K562 (cell line): ENCODE measurements at regions not wholly inside any gene's neighbourhood (a gene's known extent, or its start where the extent isn't known, plus 50 kb on each side); places are given as distances from the start of the nearest gene placed in this dataset.

ENCODE experiments used
- CBFA2T2 ChIP-seq: fragments of 450-650 bp; conservative IDR thresholded peaks from 2 replicates; pipeline ENCODE4 v1.6.1; 2017; ENCODE audit warnings: mild to moderate bottlenecking
- CBX2 ChIP-seq: fragments of 200-600 bp; sonication (generic); IDR thresholded peaks from one replicate; pipeline ENCODE4 v1.6.1; 2012; ENCODE audit warnings: mild to moderate bottlenecking, low read length, inconsistent platforms; ENCODE audit not compliant: insufficient read depth, poor library complexity, severe bottlenecking
- MEF2D ChIP-seq: conservative IDR thresholded peaks from 2 replicates; pipeline ENCODE4 v1.6.1; 2016; ENCODE audit warnings: low read depth, missing genetic modification characterization, missing compliant biosample characterization
- NR3C1 ChIP-seq: sonication (generic); formaldehyde crosslinking; IDR thresholded peaks from 2 replicates; pipeline ENCODE4 v1.8.1; 2022; ENCODE audit warnings: missing genetic modification reagents
- PHF8 ChIP-seq: fragments of 200-600 bp; sonication (generic); IDR thresholded peaks from 2 replicates; pipeline ENCODE4 v1.6.1; 2012; ENCODE audit warnings: mixed run types, mild to moderate bottlenecking, inconsistent platforms, low read length, moderate library complexity, borderline replicate concordance
- POLR2A ChIP-seq: fragments of 450-650 bp; conservative IDR thresholded peaks from 2 replicates; pipeline ENCODE4 v1.6.1; 2016
- POLR2AphosphoS5 ChIP-seq: IDR thresholded peaks from 2 replicates; pipeline ENCODE4 v1.6.1; 2011; ENCODE audit warnings: mild to moderate bottlenecking, low read depth, low read length, moderate library complexity; ENCODE audit not compliant: control insufficient read depth, insufficient read depth
- SMARCB1 ChIP-seq: IDR thresholded peaks from 2 replicates; pipeline ENCODE4 v1.6.1; 2011; ENCODE audit warnings: improper control_type of control experiment, low read depth; ENCODE audit not compliant: insufficient read length
- TF ChIP-seq, protein P1 (sequence below), 3 experiments: IDR thresholded peaks in 2 of 3; conservative IDR thresholded peaks in 1 of 3; 2 replicates each; pipeline ENCODE4 v1.5.1; 2011 to 2012; ENCODE audit warnings: low read length in 3 of 3, mild to moderate bottlenecking in 3 of 3, control low read depth in 2 of 3, improper control_type of control experiment in 1 of 3, inconsistent platforms in 1 of 3, low read depth in 1 of 3, mixed read lengths in 1 of 3, moderate library complexity in 1 of 3; ENCODE audit not compliant: insufficient read depth in 2 of 3
- TF ChIP-seq, protein P2 (sequence below): fragments of 250-450 bp; sonication (Bioruptor Pico); IDR thresholded peaks from 2 replicates; pipeline ENCODE4 v1.8.0; 2022; ENCODE audit warnings: moderate library complexity, mild to moderate bottlenecking, inconsistent platforms
- TF ChIP-seq, protein P3 (sequence below): sonication (generic); formaldehyde crosslinking; IDR thresholded peaks from 2 replicates; pipeline ENCODE4 v1.8.1; 2022; ENCODE audit warnings: missing genetic modification reagents
- TF ChIP-seq, protein P4 (sequence below), 2 experiments: fragments of 450-650 bp in 1 of 2; sonication (generic) in 1 of 2; formaldehyde crosslinking in 1 of 2; IDR thresholded peaks in 1 of 2; conservative IDR thresholded peaks in 1 of 2; 2 replicates each; pipeline versions ENCODE4 v1.6.1 to v1.8.1; 2016 to 2023; ENCODE audit warnings: mild to moderate bottlenecking in 2 of 2, moderate library complexity in 2 of 2, inconsistent platforms in 1 of 2, missing genetic modification reagents in 1 of 2

DNA sequence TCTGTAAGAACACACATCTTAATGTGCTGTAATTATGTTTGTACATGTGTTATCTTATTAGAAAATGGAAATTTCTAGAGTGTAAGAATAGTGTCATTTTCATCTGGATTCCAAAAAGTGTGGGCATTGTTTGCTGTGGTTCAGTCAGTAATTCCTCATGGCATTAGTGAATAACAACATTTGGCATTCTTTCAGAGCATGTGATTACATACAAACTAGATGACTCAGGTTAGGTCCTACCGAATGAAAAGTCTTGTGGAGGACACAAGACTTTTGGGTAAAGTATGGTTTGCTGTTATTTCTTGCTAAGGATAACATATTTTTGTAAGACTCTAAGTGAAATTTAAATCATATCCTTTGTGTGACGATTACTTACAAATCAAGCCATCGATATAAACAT, 593.1 kb upstream of the NRXN1 start:
- TF ChIP-seq, protein P1, sequence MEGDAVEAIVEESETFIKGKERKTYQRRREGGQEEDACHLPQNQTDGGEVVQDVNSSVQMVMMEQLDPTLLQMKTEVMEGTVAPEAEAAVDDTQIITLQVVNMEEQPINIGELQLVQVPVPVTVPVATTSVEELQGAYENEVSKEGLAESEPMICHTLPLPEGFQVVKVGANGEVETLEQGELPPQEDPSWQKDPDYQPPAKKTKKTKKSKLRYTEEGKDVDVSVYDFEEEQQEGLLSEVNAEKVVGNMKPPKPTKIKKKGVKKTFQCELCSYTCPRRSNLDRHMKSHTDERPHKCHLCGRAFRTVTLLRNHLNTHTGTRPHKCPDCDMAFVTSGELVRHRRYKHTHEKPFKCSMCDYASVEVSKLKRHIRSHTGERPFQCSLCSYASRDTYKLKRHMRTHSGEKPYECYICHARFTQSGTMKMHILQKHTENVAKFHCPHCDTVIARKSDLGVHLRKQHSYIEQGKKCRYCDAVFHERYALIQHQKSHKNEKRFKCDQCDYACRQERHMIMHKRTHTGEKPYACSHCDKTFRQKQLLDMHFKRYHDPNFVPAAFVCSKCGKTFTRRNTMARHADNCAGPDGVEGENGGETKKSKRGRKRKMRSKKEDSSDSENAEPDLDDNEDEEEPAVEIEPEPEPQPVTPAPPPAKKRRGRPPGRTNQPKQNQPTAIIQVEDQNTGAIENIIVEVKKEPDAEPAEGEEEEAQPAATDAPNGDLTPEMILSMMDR (IDR thresholded peaks at IDR 0.05 in 2 of 3, conservative IDR thresholded peaks at IDR 0.05 in 1 of 3; ENCODE audit: insufficient read depth in 2 of 3, low read depth in 1 of 3, low read length in 3 of 3): no peak
- no peak for TF ChIP-seq CBX2
- TF ChIP-seq, protein P2, sequence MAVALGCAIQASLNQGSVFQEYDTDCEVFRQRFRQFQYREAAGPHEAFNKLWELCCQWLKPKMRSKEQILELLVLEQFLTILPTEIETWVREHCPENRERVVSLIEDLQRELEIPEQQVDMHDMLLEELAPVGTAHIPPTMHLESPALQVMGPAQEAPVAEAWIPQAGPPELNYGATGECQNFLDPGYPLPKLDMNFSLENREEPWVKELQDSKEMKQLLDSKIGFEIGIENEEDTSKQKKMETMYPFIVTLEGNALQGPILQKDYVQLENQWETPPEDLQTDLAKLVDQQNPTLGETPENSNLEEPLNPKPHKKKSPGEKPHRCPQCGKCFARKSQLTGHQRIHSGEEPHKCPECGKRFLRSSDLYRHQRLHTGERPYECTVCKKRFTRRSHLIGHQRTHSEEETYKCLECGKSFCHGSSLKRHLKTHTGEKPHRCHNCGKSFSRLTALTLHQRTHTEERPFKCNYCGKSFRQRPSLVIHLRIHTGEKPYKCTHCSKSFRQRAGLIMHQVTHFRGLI (CRISPR knock-in tag): no peak
- TF ChIP-seq, protein P3, sequence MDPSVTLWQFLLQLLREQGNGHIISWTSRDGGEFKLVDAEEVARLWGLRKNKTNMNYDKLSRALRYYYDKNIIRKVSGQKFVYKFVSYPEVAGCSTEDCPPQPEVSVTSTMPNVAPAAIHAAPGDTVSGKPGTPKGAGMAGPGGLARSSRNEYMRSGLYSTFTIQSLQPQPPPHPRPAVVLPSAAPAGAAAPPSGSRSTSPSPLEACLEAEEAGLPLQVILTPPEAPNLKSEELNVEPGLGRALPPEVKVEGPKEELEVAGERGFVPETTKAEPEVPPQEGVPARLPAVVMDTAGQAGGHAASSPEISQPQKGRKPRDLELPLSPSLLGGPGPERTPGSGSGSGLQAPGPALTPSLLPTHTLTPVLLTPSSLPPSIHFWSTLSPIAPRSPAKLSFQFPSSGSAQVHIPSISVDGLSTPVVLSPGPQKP (CRISPR knock-in tag): no peak
- TF ChIP-seq POLR2A: no peak
- TF ChIP-seq NR3C1 (CRISPR knock-in tag): no peak
- TF ChIP-seq, protein P4, sequence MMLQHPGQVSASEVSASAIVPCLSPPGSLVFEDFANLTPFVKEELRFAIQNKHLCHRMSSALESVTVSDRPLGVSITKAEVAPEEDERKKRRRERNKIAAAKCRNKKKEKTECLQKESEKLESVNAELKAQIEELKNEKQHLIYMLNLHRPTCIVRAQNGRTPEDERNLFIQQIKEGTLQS (IDR thresholded peaks at IDR 0.05): no peak
- TF ChIP-seq, protein P4 (CRISPR knock-in tag; conservative IDR thresholded peaks at IDR 0.05): no peak
- TF ChIP-seq POLR2AphosphoS5: no peak
- TF ChIP-seq CBFA2T2: no peak
- TF ChIP-seq SMARCB1: no peak
- no peak for TF ChIP-seq MEF2D
- no peak for TF ChIP-seq PHF8
